ENCODE measurements at regions not wholly inside any gene's neighbourhood (a gene's known extent, or its start where the extent isn't known, plus 50 kb on each side); places are given as distances from the start of the nearest gene placed in this dataset.
A peak's percentile ranks its signal among the peaks of the same experiment; 100 is the strongest.

- TF ChIP-seq SIN3A (IDR thresholded peaks at IDR 0.05; ENCODE audit: borderline replicate concordance, insufficient read depth, low read length) (peak; percentile 80; the same call in 1 of the 2 replicates), TAF1 (IDR thresholded peaks at IDR 0.05; ENCODE audit: borderline replicate concordance, insufficient read depth, low read length) (no peak)
Observed at GRCh38 chr1:242673652-242674051, 149.2 kb upstream of the PLD5 start.

GRCh38 chr1:242670019-242670418 is 145.5 kb upstream of the PLD5 start:
- TF ChIP-seq TAF1 (IDR thresholded peaks at IDR 0.05; ENCODE audit: borderline replicate concordance, insufficient read depth, low read length) (no peak), FOXP2 (optimal IDR thresholded peaks at IDR 0.05; ENCODE audit: borderline replicate concordance, extremely low read depth, extremely low read length, insufficient read depth) (no peak), REST (IDR thresholded peaks at IDR 0.05; ENCODE audit: insufficient read depth in 1 of 2, low read depth in 2 of 2, low read length in 2 of 2) (no peak)

- no peak for TF ChIP-seq FOXP2 (optimal IDR thresholded peaks at IDR 0.05; ENCODE audit: borderline replicate concordance, extremely low read depth, extremely low read length, insufficient read depth)
- TF ChIP-seq POLR2AphosphoS5 (IDR thresholded peaks at IDR 0.05; ENCODE audit: low read depth, low read length) = no peak
- TF ChIP-seq SIN3A (IDR thresholded peaks at IDR 0.05; ENCODE audit: borderline replicate concordance, insufficient read depth, low read length) = no peak
- TF ChIP-seq TAF1 (IDR thresholded peaks at IDR 0.05; ENCODE audit: borderline replicate concordance, insufficient read depth, low read length) = no peak
Observed at GRCh38 chr1:242662886-242663285, 138.4 kb upstream of the PLD5 start.

- TF ChIP-seq SIN3A (IDR thresholded peaks at IDR 0.05; ENCODE audit: borderline replicate concordance, insufficient read depth, low read length) (no peak), REST (IDR thresholded peaks at IDR 0.05; ENCODE audit: insufficient read depth in 1 of 2, low read depth in 2 of 2, low read length in 2 of 2) (no peak), POLR2AphosphoS5 (IDR thresholded peaks at IDR 0.05; ENCODE audit: low read depth, low read length) (no peak), TAF1 (IDR thresholded peaks at IDR 0.05; ENCODE audit: borderline replicate concordance, insufficient read depth, low read length) (no peak), FOXP2 (optimal IDR thresholded peaks at IDR 0.05; ENCODE audit: borderline replicate concordance, extremely low read depth, extremely low read length, insufficient read depth) (no peak)
Observed at GRCh38 chr1:242651817-242652216, 127.3 kb upstream of the PLD5 start.

- TF ChIP-seq SIN3A (IDR thresholded peaks at IDR 0.05; ENCODE audit: borderline replicate concordance, insufficient read depth, low read length) = no peak
- TF ChIP-seq POLR2AphosphoS5 (IDR thresholded peaks at IDR 0.05; ENCODE audit: low read depth, low read length) = no peak
- no peak for TF ChIP-seq FOXP2 (optimal IDR thresholded peaks at IDR 0.05; ENCODE audit: borderline replicate concordance, extremely low read depth, extremely low read length, insufficient read depth)
- TF ChIP-seq REST (IDR thresholded peaks at IDR 0.05; ENCODE audit: insufficient read depth in 1 of 2, low read depth in 2 of 2, low read length in 2 of 2) = no peak
- TF ChIP-seq TAF1 (IDR thresholded peaks at IDR 0.05; ENCODE audit: borderline replicate concordance, insufficient read depth, low read length) = no peak
Observed at GRCh38 chr1:242641461-242641860, 117.0 kb upstream of the PLD5 start.

GRCh38 chr1:242639104-242639503 is 114.6 kb upstream of the PLD5 start:
- TF ChIP-seq SIN3A (IDR thresholded peaks at IDR 0.05; ENCODE audit: borderline replicate concordance, insufficient read depth, low read length) = no peak
- peak; percentile 56 to 81 for TF ChIP-seq REST (IDR thresholded peaks at IDR 0.05; ENCODE audit: insufficient read depth in 1 of 2, low read depth in 2 of 2, low read length in 2 of 2)
